Astrocyte (in vitro differentiated cells and primary cell): ENCODE measurements at regions not wholly inside any gene's neighbourhood (a gene's known extent, or its start where the extent isn't known, plus 50 kb on each side); places are given as distances from the start of the nearest gene placed in this dataset.

Source experiments
- DNase-seq: peaks from one replicate; pipeline ENCODE4 v3.0.0-alpha.2; 2010; ENCODE audit warnings: low read depth
- FAIRE-seq: peaks from 2 replicates; lab custom pipeline; 2011; peaks lifted over from hg19 to GRCh38; lab: Jason Lieb, UNC
- H2AFZ ChIP-seq: 2 replicates; pipeline ENCODE4 v1.6.0; 2012; ENCODE audit warnings: low read depth, low read length, inconsistent platforms
- H3K27ac ChIP-seq: 2 replicates; pipeline ENCODE4 v1.5.1; 2011; ENCODE audit warnings: low read depth, low read length, inconsistent platforms
- H3K27me3 ChIP-seq: 2 replicates; pipeline ENCODE4 v1.6.0; 2011; ENCODE audit warnings: low read length, inconsistent platforms; ENCODE audit not compliant: insufficient read depth
- H3K36me3 ChIP-seq: 2 replicates; pipeline ENCODE4 v1.5.1; 2011; ENCODE audit warnings: low read length, inconsistent platforms; ENCODE audit not compliant: insufficient read depth
- H3K4me1 ChIP-seq: 2 replicates; pipeline ENCODE4 v1.5.1; 2011; ENCODE audit warnings: low read length, inconsistent platforms; ENCODE audit not compliant: insufficient read depth
- H3K4me2 ChIP-seq: 2 replicates; pipeline ENCODE4 v1.6.0; 2012; ENCODE audit warnings: low read length, inconsistent platforms
- H3K4me3 ChIP-seq: 2 replicates; pipeline ENCODE4 v1.5.1; 2011; ENCODE audit warnings: low read depth, mild to moderate bottlenecking, low read length, inconsistent platforms; ENCODE audit not compliant: insufficient read depth
- H3K79me2 ChIP-seq: 2 replicates; pipeline ENCODE4 v1.6.0; 2012; ENCODE audit warnings: mild to moderate bottlenecking, low read length, inconsistent platforms; ENCODE audit not compliant: insufficient read depth
- H3K9ac ChIP-seq: 2 replicates; pipeline ENCODE4 v1.6.0; 2012; ENCODE audit warnings: mild to moderate bottlenecking, low read length, inconsistent platforms
- H3K9me3 ChIP-seq: 2 replicates; pipeline ENCODE4 v1.5.1; 2012; ENCODE audit warnings: low read depth, mild to moderate bottlenecking, low read length, inconsistent platforms; ENCODE audit not compliant: insufficient read depth
- H4K20me1 ChIP-seq: 2 replicates; pipeline ENCODE4 v1.6.0; 2012; ENCODE audit warnings: low read length, inconsistent platforms; ENCODE audit not compliant: insufficient read depth
- H3K27ac Mint-ChIP-seq: one replicate; pipeline ENCODE4 v1.8.0; 2021; ENCODE audit warnings: mild to moderate bottlenecking, mixed read lengths; ENCODE audit not compliant: unreplicated experiment
- H3K27me3 Mint-ChIP-seq: one replicate; pipeline ENCODE4 v1.8.0; 2021; ENCODE audit warnings: low read depth, mixed read lengths; ENCODE audit not compliant: unreplicated experiment
- H3K36me3 Mint-ChIP-seq: one replicate; pipeline ENCODE4 v1.8.0; 2021; ENCODE audit warnings: low read depth, mixed read lengths; ENCODE audit not compliant: unreplicated experiment
- H3K4me1 Mint-ChIP-seq: one replicate; pipeline ENCODE4 v1.8.0; 2021; ENCODE audit warnings: low read depth, mixed read lengths; ENCODE audit not compliant: unreplicated experiment
- H3K4me3 Mint-ChIP-seq: one replicate; pipeline ENCODE4 v1.8.0; 2021; ENCODE audit warnings: mild to moderate bottlenecking, moderate library complexity, mixed read lengths; ENCODE audit not compliant: unreplicated experiment
- H3K9me3 Mint-ChIP-seq: one replicate; pipeline ENCODE4 v1.8.0; 2021; ENCODE audit warnings: mild to moderate bottlenecking, mixed read lengths; ENCODE audit not compliant: unreplicated experiment
- EZH2 ChIP-seq: IDR thresholded peaks from 2 replicates; pipeline ENCODE4 v1.6.1; 2012; ENCODE audit warnings: mild to moderate bottlenecking, low read length, inconsistent platforms; ENCODE audit not compliant: insufficient read depth
- TF ChIP-seq, protein P1 (sequence below): IDR thresholded peaks from 2 replicates; pipeline ENCODE4 v1.5.1; 2011; ENCODE audit warnings: low read depth, mild to moderate bottlenecking, inconsistent platforms, low read length, moderate library complexity; ENCODE audit not compliant: insufficient read depth

DNA sequence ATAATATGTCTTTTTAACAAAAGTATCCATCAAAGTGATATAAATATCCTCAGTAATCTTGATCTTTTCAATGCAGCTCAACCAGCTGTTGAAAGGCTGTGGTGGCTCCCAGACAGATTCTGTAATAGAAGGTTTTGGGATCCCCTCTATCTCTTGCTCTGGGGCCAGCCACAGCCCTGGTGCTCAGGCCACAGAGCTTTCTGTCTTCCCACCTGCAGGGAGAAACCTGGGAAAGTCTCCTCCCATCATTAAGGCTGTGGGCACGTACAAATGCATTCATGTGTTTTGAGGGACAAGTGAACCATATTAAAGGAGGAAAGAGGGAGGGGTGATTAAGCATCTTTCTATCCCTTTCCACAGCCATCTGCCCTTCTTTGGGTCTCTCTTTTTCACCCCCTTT is 183.1 kb downstream of the PRDM13 start:
- Mint-ChIP-seq H3K9me3 (no peaks in the 10 kb centered on the region), H3K36me3 (no peaks in the 10 kb centered on the region), H3K4me3 (no peak overlapping the region), H3K27ac (no peak overlapping the region), H3K4me1 (no peaks in the 10 kb centered on the region), H3K27me3 (peaks cover 2% of the 10 kb centered on the region)
- Histone ChIP-seq H4K20me1 (no peaks in the 10 kb centered on the region), H3K4me1 (no peaks in the 10 kb centered on the region), H3K27me3 (peaks cover 2% of the 10 kb centered on the region), H3K36me3 (no peaks in the 10 kb centered on the region), H3K9me3 (no peaks in the 10 kb centered on the region), H2AFZ (no peak overlapping the region), H3K4me2 (no peak overlapping the region), H3K9ac (no peak overlapping the region), H3K79me2 (no peaks in the 10 kb centered on the region), H3K27ac (no peak overlapping the region), H3K4me3 (no peak overlapping the region)
- no peak for FAIRE-seq
- no peak for DNase-seq
- TF ChIP-seq, protein P1, sequence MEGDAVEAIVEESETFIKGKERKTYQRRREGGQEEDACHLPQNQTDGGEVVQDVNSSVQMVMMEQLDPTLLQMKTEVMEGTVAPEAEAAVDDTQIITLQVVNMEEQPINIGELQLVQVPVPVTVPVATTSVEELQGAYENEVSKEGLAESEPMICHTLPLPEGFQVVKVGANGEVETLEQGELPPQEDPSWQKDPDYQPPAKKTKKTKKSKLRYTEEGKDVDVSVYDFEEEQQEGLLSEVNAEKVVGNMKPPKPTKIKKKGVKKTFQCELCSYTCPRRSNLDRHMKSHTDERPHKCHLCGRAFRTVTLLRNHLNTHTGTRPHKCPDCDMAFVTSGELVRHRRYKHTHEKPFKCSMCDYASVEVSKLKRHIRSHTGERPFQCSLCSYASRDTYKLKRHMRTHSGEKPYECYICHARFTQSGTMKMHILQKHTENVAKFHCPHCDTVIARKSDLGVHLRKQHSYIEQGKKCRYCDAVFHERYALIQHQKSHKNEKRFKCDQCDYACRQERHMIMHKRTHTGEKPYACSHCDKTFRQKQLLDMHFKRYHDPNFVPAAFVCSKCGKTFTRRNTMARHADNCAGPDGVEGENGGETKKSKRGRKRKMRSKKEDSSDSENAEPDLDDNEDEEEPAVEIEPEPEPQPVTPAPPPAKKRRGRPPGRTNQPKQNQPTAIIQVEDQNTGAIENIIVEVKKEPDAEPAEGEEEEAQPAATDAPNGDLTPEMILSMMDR = no peak
- no peak for TF ChIP-seq EZH2

DNA sequence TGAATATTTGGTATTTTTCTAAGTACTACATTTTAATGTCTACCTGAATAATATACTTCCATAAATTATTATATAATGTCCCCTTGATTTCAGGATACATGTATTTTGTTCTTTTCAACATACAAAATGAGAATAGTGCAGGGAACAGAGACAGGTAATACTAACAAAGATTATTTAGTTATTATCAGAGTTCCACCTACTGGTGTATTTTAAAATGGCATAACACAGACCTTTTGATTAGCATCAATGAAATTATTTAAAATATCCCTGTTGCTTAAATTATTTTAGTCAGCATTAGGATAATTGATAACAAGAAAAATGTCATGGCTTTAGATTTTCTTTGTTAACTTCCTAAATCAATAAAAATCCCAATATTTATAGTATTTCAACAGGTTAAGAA is 184.0 kb downstream of the PRDM13 start:
- Histone ChIP-seq H3K9ac (no peak overlapping the region), H3K4me1 (no peaks in the 10 kb centered on the region), H3K4me2 (no peak overlapping the region), H3K9me3 (no peaks in the 10 kb centered on the region), H3K27me3 (peaks cover 2% of the 10 kb centered on the region), H3K4me3 (no peak overlapping the region), H4K20me1 (no peaks in the 10 kb centered on the region), H2AFZ (no peak overlapping the region), H3K36me3 (no peaks in the 10 kb centered on the region), H3K27ac (no peak overlapping the region), H3K79me2 (no peaks in the 10 kb centered on the region)
- DNase-seq (no peak), FAIRE-seq (no peak)
- Mint-ChIP-seq H3K4me3 (no peak overlapping the region), H3K36me3 (no peaks in the 10 kb centered on the region), H3K4me1 (no peaks in the 10 kb centered on the region), H3K9me3 (no peaks in the 10 kb centered on the region), H3K27ac (no peak overlapping the region), H3K27me3 (peaks cover 4% of the 10 kb centered on the region)
- TF ChIP-seq, protein P1 = no peak
- TF ChIP-seq EZH2 = no peak

DNA sequence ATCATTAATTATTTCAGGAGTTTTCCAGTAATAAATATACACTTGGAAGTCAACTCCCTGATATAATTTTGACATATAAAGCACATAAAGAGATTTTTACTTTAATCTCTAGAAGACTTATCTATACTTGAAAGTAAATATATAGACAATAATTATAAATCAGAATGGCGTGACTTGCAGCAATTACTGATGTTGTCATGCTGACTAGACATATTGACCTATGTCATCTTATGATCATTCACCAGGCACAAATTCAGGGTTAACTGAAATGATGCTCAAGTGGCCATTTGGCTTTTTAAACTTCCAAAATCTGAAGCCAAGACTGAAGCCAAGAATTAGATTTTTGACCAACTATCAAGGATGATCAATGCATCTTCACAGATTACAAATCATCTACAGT is 192.2 kb downstream of the MCHR2 start:
- Mint-ChIP-seq H3K27ac (no peak overlapping the region), H3K36me3 (no peaks in the 10 kb centered on the region), H3K4me1 (no peaks in the 10 kb centered on the region), H3K9me3 (no peaks in the 10 kb centered on the region), H3K27me3 (no peaks in the 10 kb centered on the region), H3K4me3 (no peak overlapping the region)
- Histone ChIP-seq H3K79me2 (no peaks in the 10 kb centered on the region), H3K4me3 (no peak overlapping the region), H3K4me2 (no peak overlapping the region), H4K20me1 (no peaks in the 10 kb centered on the region), H3K4me1 (no peaks in the 10 kb centered on the region), H3K27ac (no peak overlapping the region), H3K9me3 (no peaks in the 10 kb centered on the region), H2AFZ (no peak overlapping the region), H3K9ac (no peak overlapping the region), H3K36me3 (no peaks in the 10 kb centered on the region), H3K27me3 (no peaks in the 10 kb centered on the region)
- no peak for DNase-seq
- FAIRE-seq = no peak
- TF ChIP-seq EZH2 = no peak
- TF ChIP-seq, protein P1 = no peak
